NK-92 (cell line): ENCODE measurements at regions not wholly inside any gene's neighbourhood (a gene's known extent, or its start where the extent isn't known, plus 50 kb on each side); places are given as distances from the start of the nearest gene placed in this dataset.

Source experiments
- DNase-seq: peaks from one replicate; lab custom pipeline; 2025; ENCODE audit not compliant: unreplicated experiment; lab: John Stamatoyannopoulos, UW

DNA sequence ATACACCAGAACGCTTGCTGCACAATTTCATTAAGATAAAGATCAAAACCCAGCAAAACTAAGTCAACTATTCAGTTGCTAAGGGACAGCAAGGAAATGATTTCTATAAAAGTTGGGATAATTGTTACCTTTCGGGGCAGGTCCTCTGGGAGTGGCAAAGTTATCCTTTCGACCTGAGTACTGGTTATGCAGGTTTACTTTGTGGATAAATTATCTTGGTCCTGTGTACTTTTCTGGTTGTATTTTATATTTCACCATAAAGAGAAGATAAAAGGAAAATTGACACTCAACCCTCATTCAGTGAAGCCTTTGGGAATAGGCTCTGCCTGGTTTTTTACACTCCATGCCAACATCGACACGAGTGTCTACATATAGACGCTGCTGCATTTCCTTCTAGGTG lies 146.5 kb downstream of the SYK start:
- DNase-seq, result no peak

DNA sequence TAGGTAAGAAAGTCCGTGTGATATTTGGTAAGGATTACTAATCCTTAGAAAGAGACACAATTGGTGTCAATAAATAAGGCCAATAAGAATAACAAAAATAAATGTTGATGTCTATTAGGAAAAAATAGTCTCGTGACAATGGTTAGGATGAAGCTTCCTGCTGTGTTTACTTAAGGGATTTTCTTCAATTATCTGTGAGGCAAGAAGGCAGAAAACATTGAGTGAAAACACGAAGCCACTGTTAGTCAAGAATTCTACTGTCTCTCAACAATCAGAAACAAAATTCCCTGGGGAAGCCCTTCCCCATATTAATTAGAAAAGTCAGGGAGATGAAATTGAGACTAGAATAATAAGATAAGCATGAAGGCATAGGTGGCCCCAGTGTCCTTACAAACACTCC lies 149.0 kb downstream of the SYK start:
- no peak for DNase-seq

DNA sequence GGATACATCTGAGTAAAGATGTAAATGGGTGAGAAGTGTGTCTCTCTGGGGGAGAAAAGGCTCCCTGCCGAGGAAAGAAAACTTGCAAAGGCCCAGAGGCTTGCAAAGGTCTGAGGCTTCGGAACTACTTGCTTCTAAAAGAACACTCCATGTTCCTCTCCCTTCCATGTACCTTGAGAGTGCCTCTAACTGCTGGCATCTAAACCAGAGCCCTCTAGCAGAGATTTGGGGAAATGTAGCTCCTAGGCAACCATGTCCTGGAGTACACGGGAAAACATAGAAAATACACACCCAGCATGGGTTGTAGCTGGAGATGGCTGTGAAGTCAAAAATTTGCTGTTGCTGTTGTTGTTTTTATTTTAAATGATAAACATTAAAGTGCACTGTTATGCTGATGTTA lies 151.6 kb downstream of the SYK start:
- DNase-seq, result no peak

DNA sequence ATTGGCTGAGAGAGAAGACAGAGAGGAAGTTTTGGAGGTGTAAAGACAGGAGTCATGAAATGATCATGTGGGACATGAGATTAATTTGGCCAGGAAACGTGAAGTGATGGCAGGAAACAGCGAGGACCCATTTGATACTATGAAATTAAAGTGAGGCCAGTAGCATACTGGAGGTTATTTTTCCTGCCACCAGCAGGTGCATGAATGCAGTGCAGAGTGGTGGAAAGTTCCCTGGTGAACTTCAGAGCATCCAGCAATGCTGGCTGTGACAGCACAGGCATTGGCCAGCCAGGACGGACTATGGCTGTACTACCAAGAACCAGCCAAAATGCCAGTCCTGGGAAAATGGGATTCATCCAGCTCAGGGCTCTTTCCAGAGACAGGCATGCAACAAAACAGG lies 152.2 kb downstream of the SYK start:
- no peak for DNase-seq

DNA sequence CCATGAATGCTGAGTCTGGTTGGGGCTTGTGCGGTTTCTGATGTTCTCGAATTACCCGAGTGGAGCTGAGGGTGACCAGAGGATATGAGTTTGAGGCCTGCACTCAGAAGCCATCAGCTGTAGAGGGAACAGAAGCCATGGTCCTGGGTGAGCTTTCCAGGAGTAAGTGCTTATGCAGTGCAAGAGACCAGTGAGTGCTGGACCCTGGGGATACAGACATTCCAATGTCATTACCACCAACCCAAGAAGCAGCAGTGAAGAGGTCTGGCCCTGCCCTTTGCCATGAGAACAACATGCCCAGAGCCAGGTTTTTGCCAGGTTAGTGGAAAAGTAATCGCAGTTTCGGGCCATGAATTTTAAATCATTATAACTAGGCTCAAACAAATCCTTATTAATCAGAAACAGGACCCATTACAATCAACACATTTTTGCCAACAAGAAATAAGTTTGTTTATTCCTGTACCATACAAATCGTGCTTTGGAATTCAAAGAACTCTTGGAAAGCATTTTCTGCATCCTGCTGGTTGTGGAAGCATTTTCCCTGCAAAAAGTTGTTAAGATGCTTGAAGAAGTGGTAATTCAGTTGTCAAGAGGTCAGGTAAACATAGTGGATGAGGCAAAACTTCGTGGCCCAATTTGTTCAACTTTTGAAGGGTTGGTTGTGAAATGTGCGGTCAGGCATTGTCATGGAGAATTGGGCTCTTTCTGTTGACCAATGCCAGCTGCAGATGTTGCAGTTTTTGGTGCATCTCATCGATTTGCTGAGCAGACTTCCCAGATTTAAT lies 154.6 kb downstream of the SYK start:
- DNase-seq, result no peak

DNA sequence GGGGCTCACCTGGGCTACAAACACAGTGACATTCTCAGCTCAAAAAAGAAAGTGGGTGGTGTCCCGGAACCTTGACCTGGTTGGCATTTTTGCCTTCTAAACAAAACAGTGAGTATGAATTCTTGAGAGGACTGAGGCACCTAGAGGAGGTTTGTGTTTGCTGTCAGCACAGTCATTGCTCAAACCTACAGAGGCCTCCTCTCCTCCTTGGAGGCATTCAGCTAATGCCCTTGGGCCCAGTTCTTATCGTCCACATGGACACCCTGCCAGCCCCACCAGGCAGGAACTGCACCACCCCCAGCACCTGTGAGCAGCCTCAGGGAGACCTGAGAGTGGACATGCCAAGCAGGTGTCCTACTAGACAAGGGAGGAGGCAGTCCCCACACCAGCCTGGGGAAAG lies 156.7 kb downstream of the SYK start:
- no peak for DNase-seq

DNA sequence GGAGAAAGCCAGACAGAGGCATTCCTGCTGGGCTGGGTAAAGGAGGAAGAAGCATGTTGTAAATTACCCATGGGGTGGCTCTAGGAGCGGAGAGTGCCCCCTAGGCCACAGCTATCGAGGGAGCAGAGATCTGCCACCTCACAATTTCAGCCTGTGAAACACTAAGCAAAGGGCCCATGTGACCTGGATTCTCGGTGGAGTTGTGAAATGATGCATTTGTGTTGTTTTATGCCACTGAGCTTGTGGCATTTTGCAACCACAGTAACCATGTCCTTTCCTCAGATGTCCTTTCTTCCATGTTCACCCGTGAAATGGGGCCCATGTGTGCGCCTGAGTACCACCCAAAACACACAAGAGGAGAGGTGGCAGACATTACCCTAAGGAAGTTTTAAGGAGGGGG lies 159.3 kb downstream of the SYK start:
- no peak for DNase-seq

DNA sequence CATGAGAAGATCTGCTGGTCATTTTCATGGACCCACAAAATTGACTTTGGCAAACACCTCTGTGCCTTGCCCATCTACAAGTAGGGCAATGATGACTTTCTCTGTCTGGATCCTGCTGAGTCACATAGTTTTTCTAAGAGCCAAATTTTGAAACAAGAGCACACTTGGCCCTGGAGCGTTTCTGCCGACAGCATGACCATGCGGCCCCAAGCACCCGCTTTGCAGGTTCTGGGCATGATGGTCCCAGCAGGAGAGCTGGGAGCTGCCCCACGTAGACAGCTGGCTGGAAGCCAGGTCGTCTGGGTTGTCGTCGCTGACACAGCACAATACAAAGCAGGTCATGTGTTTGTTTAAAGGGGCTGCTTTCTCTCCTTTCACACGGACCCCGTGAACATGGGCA lies 159.8 kb downstream of the SYK start:
- no peak for DNase-seq

DNA sequence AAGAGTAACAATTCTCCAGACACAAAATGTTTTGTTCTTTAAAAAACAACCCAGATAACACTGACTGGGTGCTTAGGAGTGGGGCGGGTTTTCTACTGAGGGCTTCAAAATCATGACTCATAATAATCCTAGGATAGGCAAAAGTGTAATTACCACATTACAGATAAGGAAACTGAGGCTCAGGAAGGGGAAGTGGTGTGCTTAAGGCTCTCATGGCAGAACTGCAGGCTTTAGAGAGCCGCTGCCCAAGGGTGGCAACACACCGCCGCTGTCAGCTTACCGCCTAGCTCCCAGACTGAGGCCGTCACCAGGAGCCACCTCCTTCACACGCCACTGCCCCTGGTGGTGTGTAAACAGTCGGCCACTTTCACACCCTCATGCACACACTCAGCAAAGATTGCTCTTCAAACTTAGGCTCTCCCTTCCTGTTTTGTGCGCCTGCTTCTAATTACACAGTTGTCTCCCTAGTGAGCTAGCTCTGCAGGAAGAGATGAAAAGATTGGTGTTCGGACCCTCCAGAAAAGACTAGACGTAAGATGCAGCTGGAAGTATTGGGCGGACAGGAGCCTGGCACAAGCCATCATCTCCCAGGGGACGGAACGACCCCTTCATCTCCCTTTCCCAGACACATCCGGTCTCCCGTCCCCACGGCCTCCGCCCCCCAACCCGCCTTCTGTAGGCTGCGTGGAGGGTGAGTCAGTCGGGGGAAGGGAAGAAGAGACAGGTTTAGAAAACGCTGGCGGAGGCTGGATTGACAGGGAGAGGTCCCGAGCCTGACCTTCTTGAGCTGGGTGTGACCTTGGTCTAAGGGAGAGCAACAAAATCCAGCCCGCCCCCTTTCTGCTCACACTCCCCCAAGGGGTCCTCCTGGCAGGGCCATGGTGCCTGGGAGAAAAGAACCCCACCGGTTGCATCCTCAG lies 162.7 kb downstream of the SYK start:
- DNase-seq, result no peak

DNA sequence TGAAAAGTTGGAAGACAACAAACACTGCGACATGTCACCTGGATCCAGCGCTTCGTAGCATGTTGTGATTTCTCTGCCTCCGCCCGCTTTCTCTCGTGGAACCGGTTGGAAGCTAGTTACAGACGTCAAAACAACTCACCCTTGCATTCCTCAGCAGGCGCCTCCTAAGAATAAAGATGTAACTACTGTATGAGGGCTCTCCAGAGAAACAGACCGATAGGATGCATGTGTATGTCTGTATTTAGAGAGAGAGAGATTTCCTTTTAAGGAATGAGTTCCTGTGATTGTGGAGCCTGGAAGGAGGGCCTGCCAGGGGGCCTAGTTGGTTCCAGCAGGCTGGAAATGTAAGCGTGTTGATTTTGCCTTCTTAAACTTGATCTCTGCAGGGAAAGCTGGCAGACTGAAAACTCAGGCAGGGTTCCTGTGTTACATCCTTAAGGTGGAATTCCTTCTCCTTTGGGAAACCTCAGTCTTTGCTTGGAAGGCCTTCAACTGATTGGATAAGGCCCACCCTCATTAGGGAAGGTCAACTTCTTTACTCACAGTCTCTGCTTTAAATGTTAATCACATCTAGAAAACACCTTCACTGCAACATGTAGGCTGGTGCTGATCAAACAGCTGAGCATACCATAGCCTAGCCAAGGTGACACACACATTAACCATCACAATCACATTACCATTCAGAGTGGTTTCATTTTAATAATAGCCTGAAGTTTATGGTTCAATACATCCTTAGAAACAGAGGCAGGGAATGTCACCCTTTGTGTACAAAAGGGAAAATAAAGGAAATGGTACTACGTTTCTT lies 163.8 kb downstream of the SYK start:
- no peak for DNase-seq

DNA sequence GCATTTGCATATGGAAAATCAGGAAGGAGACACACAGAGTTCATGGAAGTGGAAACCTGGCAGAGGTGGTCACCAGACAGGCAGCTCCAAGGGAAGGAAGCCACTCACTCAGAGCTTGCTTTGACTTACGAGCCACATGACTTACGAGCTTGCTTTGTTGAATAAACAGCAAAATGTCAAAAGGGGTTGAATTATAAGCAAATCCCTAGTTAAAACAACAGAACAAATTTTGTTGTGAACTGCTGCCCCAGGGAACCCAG lies 164.3 kb downstream of the SYK start:
- no peak for DNase-seq

DNA sequence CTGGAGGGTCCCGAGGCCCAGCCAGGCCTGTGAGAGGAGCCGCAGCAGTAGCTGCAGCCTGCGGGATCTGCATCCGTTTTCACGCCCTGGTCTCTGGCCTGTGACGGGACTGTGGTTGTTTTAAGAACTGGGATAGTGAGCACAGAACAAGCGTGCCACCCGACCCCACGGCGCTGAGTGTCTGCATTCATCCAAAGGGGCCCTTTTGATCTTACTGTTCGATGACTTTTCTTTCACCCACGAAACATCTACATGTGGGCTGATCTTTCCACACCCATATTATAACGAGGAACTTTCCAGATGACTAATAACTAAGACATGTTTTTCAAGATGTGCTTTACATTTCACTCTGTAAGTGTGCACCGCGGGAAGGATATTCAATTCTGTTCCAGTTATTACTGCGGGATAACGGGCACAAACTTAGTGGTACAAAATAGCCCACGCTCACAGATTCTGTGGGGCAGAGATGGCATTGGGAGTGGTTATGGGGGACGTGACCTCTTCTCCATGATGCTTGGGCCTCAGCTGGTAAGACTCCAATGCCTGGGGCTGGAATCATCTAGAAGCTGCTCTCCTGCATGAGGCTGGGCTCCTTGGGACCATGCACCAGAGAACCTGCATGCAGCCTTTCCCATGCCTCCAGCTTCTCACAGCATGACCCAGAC lies 165.0 kb downstream of the SYK start:
- DNase-seq, result no peak

DNA sequence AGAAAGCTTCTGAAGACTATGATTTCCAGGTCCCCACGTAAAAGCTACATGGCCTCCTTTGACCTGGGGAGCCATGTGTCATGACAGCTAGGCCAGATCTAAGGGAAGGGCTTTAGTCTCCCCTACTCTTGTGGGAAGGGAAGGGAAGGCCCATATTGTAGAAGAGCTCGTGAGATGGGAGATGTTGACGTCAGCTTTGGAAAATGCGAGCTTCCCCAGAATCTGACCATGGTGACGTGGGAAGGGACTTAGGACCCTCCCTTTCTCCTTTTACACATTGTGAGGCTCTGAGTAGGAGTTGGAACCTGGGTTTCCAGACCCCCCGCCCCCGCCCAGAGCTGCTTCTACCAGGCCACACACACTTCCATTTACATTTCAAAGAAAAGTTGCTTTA lies 165.5 kb downstream of the SYK start:
- DNase-seq, result no peak

DNA sequence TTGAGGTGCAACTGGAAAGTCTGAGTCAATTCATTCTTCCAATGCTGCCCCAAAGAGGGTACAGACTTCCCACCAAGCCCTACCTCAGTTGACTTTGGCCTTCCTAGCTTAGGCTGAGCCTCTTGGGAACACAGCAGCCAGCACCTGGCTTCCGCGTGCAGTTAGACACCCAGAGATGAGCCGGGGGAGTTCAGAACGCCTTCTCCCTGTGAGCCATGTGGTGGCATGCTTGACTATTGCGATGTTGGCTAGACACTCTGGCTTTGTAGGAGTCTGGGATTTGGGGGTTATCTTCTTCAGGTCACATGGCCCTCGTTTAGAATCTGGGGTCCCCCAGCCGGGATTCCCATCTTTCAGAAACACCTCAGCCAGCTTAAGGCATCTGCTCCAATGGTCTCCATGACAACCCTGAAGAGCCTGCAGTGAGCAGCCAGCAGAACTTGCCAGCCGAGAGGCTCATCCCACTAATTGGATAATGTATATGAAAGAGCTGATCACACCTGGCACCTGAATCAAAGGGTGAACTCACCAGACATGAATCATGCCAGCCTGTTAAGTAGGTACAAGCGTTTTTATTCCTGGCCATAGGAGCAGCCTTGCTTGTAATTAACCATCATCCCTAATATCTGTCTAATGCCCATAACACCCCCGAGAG lies 167.5 kb downstream of the SYK start:
- DNase-seq, result no peak

DNA sequence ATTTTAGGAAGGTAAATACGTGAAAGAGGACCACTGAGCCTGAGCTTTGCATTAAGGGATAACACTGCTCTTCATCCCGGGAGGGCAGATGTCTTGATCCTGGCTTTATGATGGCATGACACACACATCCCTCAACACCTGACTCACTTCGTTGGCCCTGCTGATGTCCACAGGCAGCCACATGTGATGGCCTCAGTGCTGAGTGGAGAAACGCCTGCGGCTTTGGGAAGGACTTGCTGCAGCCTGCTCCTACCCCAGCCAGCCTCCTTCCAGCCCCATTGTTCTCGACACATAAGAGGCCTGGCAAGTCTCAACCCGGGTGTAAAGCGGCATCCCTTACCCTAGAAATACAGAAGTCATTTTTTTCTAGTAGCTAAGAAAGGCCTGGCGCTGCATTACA lies 169.0 kb downstream of the SYK start:
- no peak for DNase-seq

DNA sequence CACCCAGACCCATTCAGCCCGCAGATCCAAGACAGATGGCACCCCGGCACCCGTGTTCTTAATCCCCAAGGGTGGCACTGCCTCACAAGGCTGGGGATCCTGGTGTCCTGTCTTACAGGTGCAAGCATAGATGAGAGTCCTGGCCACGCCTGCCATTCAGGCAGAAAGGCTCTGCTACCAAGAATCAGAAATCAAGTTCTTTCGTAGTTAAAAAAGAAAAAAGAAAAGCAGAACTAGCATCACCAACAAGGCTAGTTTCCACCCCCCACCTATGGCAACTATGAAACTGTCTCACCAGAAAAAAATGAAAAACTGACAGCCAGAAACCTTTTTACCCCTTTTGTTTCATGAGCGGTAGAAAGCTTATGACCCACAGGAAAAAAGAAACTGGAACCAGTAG lies 170.4 kb downstream of the SYK start:
- DNase-seq, result no peak

DNA sequence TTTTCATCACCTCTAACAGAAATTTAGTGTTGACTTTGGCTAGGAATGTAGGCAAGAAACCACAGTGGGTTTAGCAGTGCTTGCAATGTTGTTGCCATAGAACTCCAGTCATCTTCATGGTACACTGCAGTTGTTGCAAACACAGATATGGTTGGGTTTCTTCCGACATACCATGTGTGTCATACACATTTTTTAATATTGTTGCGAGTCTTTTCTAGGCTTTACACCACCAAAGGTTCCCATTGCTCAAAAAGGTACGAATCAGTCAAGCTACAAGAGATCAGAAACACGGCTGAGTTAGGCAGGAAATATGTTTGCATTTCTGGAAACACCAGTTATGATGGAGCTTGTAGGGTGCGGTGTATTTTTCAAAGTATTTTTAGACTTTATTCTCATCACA lies 172.4 kb downstream of the SYK start:
- DNase-seq, result no peak

DNA sequence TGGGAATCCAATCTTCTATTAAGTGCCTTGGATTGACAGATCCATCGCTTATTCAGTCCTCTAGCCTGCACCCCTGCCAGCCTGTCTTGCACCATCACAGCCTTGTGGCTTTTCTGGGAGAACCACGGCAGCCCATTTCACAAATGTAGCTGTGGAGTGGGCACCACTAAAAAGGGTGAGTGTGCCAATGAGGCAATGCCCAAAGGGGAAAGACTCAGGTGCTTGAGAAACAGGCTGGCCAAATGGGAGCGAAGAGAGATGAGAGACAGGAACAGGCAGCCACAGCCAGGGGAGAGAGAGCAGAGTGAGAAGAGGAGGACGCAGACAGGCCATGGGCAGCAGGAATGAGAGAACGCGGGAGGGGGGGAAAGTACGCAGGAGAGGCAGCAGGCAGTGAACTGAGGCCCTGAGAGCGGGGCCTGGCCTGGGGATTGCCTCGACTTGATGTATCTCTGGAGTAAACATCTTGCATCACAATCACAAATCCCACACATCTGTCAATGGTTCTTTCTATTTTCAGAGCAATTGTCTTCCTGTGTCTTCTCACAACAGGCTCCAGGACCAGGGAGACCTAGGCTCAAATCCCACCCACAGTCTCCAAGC lies 173.1 kb downstream of the SYK start:
- no peak for DNase-seq

DNA sequence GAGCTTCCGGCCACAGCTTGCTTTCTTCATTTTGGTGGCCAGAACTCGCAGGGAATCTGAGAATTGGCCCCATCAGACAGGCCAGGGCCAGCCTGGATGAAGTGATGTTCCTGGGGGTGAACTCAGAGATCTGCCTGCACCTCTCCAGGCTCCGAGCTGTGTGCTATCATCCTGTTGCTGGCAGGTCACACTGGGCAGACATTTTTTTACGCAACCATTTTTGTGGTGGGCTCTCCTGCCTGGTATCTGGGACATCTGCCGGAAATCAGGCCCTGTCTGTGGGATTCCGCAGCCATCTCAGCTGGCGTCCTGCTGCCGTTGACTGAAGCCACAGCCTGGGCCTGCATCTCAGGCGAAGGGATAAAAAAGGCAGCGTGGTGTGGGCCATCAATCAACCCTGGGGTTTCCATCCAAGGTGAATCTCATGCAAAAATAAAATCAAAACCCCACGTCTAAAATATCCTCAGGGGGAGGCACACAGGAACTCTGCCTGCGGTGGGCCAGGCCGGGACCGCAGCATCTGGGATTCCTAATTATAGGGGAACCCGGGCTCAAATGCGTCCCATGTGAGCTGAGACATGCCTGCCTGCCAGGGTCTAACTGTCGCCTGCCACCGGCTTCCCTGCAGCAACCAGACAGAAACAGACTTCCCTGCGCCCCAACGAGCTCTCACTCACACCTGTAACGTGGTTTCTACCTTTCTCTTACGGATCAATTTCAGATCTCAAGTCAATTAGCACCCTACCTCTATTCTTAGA lies 174.3 kb downstream of the SYK start:
- DNase-seq, result no peak

DNA sequence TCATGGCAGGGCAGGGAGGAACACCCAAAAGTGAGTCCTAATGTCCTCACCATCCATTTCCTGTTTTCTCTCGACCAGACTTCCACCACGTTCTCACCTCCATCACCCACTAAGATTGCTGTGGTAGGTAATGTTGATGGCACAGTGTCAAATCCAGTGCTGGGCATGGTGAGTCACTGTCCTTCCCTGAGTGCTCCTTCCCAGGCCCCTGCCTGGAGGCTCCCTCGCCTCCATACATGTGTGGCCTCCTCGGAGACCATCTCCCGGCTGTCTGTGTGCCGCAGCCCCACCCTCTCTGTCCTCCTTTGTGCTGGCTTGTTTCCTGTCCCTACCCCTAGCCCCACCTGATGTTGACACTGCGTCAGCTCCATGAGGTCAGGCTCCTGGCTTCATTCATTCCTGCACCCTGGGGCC lies 177.5 kb downstream of the SYK start:
- no peak for DNase-seq
